GM12878 (cell line): ENCODE measurements at regions not wholly inside any gene's neighbourhood (a gene's known extent, or its start where the extent isn't known, plus 50 kb on each side); places are given as distances from the start of the nearest gene placed in this dataset.

Experiments used
- ELK1 ChIP-seq: IDR thresholded peaks from 2 replicates; pipeline ENCODE4 v1.6.1; 2012; ENCODE audit warnings: low read depth, low read length, improper control_type of control experiment
- FOS ChIP-seq: IDR thresholded peaks from 3 replicates; pipeline ENCODE4 v1.6.1; 2011; ENCODE audit warnings: borderline replicate concordance; ENCODE audit not compliant: insufficient read length; ENCODE audit errors: extremely low read depth
- STAT3 ChIP-seq: IDR thresholded peaks from 2 replicates; pipeline ENCODE4 v1.6.1; 2011; ENCODE audit warnings: low read depth, low read length, improper control_type of control experiment
- TF ChIP-seq, protein P1 (sequence below): IDR thresholded peaks from 2 replicates; pipeline ENCODE4 v1.6.1; 2012; ENCODE audit warnings: improper control_type of control experiment, low read depth, low read length; ENCODE audit not compliant: insufficient replicate concordance
- TF ChIP-seq, protein P2 (sequence below): fragments of 450-650 bp; IDR thresholded peaks from 2 replicates; pipeline ENCODE4 v1.6.1; 2017; ENCODE audit warnings: mild to moderate bottlenecking, moderate library complexity

- TF ChIP-seq, protein P1, sequence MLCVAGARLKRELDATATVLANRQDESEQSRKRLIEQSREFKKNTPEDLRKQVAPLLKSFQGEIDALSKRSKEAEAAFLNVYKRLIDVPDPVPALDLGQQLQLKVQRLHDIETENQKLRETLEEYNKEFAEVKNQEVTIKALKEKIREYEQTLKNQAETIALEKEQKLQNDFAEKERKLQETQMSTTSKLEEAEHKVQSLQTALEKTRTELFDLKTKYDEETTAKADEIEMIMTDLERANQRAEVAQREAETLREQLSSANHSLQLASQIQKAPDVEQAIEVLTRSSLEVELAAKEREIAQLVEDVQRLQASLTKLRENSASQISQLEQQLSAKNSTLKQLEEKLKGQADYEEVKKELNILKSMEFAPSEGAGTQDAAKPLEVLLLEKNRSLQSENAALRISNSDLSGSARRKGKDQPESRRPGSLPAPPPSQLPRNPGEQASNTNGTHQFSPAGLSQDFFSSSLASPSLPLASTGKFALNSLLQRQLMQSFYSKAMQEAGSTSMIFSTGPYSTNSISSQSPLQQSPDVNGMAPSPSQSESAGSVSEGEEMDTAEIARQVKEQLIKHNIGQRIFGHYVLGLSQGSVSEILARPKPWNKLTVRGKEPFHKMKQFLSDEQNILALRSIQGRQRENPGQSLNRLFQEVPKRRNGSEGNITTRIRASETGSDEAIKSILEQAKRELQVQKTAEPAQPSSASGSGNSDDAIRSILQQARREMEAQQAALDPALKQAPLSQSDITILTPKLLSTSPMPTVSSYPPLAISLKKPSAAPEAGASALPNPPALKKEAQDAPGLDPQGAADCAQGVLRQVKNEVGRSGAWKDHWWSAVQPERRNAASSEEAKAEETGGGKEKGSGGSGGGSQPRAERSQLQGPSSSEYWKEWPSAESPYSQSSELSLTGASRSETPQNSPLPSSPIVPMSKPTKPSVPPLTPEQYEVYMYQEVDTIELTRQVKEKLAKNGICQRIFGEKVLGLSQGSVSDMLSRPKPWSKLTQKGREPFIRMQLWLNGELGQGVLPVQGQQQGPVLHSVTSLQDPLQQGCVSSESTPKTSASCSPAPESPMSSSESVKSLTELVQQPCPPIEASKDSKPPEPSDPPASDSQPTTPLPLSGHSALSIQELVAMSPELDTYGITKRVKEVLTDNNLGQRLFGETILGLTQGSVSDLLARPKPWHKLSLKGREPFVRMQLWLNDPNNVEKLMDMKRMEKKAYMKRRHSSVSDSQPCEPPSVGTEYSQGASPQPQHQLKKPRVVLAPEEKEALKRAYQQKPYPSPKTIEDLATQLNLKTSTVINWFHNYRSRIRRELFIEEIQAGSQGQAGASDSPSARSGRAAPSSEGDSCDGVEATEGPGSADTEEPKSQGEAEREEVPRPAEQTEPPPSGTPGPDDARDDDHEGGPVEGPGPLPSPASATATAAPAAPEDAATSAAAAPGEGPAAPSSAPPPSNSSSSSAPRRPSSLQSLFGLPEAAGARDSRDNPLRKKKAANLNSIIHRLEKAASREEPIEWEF: no peak
- TF ChIP-seq, protein P2, sequence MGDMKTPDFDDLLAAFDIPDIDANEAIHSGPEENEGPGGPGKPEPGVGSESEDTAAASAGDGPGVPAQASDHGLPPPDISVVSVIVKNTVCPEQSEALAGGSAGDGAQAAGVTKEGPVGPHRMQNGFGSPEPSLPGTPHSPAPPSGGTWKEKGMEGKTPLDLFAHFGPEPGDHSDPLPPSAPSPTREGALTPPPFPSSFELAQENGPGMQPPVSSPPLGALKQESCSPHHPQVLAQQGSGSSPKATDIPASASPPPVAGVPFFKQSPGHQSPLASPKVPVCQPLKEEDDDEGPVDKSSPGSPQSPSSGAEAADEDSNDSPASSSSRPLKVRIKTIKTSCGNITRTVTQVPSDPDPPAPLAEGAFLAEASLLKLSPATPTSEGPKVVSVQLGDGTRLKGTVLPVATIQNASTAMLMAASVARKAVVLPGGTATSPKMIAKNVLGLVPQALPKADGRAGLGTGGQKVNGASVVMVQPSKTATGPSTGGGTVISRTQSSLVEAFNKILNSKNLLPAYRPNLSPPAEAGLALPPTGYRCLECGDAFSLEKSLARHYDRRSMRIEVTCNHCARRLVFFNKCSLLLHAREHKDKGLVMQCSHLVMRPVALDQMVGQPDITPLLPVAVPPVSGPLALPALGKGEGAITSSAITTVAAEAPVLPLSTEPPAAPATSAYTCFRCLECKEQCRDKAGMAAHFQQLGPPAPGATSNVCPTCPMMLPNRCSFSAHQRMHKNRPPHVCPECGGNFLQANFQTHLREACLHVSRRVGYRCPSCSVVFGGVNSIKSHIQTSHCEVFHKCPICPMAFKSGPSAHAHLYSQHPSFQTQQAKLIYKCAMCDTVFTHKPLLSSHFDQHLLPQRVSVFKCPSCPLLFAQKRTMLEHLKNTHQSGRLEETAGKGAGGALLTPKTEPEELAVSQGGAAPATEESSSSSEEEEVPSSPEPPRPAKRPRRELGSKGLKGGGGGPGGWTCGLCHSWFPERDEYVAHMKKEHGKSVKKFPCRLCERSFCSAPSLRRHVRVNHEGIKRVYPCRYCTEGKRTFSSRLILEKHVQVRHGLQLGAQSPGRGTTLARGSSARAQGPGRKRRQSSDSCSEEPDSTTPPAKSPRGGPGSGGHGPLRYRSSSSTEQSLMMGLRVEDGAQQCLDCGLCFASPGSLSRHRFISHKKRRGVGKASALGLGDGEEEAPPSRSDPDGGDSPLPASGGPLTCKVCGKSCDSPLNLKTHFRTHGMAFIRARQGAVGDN: no peak
- no peak for TF ChIP-seq STAT3
- no peak for TF ChIP-seq ELK1
- no peak for TF ChIP-seq FOS
These were observed 386.0 kb downstream of the SMOC2 start (continued) for GRCh38 chr6:168826726-168827585.
